Hippocampal formation (tissue), 2 donors: ENCODE measurements at regions not wholly inside any gene's neighbourhood (a gene's known extent, or its start where the extent isn't known, plus 50 kb on each side); places are given as distances from the start of the nearest gene placed in this dataset.

Experiments used
- DNase-seq, 2 donors: peaks; one replicate each; lab custom pipeline; 2025; lab: John Stamatoyannopoulos, UW

DNA sequence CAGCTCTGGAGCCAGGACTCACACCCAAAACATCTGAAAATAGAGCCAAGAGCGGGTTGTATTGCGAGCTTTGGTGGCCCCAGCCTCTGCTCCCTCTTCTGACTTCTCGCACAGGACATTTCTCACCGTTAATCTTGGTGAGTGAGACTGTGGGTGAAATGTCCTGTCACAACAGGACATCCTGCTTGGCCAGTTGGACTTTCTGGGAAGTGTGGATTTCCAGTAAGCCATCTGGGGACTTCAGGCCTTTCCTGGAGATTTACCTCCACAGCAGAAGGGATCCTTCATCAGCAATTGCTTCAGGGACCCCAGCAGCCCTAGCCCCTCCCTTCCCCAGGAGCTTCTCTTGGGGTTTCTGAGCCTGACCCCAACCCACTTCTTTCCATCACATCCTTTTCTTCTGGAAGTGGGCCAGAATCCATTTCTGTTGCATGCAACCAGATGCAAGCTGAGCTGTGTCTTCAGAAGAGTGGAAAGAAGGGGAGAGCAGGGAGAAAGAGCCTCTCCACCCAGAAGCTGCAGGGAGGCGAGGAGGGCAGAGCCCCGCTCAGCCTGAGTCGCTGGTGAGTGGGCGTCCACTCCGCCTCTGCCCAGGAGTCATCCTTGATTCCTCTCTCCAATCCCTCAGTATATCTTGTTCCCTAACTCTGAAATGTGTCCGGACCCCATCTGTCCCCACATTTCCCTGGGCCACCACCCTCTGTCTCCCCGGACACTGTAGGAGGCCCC lies 50.3 kb upstream of the GADD45G start:
- DNase-seq, result no peak

DNA sequence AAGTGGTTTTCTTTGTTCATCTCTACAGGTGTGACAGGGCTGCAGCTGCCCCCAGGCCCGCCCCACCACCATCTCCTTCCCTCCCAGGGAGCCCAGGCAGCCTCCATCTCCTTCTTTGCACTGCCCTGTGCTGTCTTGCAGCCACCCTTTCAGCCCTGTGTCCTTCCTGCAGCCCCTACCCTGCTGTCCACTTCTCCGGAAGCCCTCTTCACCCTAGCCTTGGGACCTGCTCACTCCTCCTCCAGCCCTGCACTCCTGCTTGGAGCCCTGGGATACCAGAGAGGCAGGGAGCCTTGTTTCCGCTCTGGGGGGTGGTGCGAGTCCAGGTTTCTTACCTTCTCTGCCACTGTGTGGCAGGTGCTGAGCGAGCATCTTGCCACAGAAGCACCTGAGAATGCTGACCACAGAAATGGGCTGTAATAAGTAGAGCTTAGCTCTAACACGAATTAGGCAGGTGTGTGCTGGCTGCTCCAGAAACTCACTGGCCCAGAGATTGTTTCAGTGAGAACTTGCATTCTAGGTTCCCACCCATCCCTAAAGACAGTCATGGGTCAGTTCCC lies 51.3 kb upstream of the GADD45G start:
- no peak for DNase-seq

DNA sequence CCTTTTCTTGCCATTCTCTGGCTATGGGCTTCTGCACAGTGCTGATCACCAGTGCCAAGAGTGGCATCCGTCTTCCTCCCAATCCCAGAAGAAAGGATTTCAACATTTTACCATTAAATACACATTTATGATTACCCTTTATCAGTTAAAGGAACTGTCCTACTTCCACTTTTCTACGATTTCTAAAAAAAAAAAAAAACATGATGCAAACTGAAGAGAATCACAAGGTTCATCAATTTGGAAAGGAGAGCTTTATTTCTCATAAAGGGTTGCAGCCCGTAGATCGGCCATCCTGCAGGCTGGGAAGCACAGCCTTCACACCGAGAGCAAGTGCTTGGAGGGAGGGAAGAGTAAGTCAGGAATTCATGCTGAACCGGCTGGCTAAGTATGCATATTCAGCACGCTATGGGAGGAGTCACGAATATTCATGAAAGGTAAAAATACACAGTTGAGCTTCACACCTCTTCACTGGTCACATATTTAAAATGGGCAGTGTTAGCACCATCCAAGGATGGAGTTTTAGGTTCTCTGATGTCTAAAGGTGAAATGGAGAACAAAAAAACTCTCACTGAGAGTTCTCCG lies 52.5 kb upstream of the SEMA4D start:
- DNase-seq, result no peak

DNA sequence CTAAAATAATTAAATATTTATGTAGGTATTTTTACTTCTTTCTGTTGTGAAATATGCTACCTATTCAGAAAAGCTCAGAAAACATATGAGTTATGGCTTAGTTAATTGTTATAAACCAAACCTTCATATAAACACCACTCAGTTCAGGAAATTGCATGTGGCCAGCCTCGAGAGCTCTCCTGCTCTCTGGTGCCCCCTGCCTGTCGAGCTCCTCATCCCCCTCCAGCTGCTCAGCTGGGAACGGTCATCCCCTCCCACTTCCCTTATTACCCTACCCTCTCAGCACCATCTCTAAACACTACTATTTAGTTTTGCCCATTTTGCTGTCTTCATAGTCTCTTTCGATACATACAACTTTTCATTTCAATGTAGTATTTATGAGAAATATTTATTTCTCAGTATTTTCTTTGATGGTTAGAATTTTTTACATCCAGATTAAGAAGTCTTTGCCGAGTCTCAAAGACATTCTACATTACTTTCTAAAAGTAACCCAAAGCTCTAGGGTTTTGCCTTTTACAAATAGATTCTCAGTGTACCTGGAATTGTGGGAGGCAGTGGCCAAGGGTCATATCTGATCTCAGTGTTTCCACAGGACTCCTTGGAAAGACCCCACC lies 51.2 kb upstream of the SEMA4D start:
- peak; percentile 69 to 80 for DNase-seq

DNA sequence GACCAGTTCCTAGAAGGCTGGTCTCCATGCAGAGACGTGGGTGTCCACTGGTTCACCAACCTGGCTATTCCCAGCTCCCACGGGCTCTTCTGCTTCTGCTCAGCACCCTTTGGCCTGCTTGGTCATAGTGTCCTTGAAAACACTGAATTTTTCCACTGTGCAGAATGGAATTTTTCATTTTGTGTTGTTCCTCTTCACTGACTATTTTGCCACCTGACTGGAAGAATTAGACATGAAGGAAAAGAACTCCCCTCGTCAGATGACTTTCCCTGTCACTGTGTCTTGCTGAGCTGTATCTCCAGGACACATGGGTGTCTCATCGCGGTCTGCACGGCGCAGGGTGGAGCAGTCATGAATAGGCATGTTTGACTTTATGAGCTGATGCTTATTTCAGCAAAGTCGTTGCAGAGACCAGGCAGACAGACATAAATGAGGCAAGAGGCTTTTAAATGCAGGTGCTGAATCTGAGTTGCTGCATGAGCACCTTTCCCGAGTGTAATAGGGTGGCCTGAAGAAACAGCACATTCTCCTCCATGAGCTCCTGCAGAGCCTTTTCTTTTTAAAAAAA lies 50.2 kb upstream of the SEMA4D start:
- no peak for DNase-seq
